ENCODE measurements at regions not wholly inside any gene's neighbourhood (a gene's known extent, or its start where the extent isn't known, plus 50 kb on each side); places are given as distances from the start of the nearest gene placed in this dataset.

DNA sequence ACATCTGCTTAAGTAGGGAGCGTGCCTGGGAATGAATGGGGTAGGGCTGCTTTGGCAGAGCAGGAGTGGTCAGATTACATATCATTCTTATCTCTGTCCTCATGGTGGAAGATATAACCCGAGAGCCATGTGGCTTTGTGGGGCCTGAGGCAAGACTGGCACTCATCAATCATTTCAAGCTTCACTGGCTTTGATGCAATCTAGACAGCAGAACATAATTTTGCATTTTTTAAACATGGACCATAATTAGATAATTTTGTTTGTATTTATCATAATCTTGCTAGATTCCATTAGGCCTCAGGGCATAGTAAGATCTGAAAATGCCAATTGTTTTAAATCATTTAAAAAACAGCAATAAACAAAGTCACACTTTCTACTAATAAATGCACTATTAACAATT is 480.3 kb downstream of the NXPH1 start:
- TF ChIP-seq, protein P1, sequence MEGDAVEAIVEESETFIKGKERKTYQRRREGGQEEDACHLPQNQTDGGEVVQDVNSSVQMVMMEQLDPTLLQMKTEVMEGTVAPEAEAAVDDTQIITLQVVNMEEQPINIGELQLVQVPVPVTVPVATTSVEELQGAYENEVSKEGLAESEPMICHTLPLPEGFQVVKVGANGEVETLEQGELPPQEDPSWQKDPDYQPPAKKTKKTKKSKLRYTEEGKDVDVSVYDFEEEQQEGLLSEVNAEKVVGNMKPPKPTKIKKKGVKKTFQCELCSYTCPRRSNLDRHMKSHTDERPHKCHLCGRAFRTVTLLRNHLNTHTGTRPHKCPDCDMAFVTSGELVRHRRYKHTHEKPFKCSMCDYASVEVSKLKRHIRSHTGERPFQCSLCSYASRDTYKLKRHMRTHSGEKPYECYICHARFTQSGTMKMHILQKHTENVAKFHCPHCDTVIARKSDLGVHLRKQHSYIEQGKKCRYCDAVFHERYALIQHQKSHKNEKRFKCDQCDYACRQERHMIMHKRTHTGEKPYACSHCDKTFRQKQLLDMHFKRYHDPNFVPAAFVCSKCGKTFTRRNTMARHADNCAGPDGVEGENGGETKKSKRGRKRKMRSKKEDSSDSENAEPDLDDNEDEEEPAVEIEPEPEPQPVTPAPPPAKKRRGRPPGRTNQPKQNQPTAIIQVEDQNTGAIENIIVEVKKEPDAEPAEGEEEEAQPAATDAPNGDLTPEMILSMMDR (conservative IDR thresholded peaks at IDR 0.05 in 1 of 2, IDR thresholded peaks at IDR 0.05 in 1 of 2; ENCODE audit: extremely low read depth in 1 of 2, insufficient read depth in 1 of 2, low read depth in 1 of 2, low read length in 2 of 2): no peak
- TF ChIP-seq EZH2 (IDR thresholded peaks at IDR 0.05; ENCODE audit: borderline replicate concordance, low read length): no peak

Measured in mammary epithelial cell (primary cell).